ENCODE measurements at regions not wholly inside any gene's neighbourhood (a gene's known extent, or its start where the extent isn't known, plus 50 kb on each side); places are given as distances from the start of the nearest gene placed in this dataset.

GRCh38 chr1:105678334-105678733 lies 1378.1 kb upstream of the PRMT6 start:
- DNase-seq = no peak

- DNase-seq = no peak
Observed at GRCh38 chr1:105684714-105685113, 1371.8 kb upstream of the PRMT6 start.

- no peak for DNase-seq
Observed at GRCh38 chr1:105686026-105686425, 1370.4 kb upstream of the PRMT6 start.

GRCh38 chr1:105686874-105687690 lies 1369.4 kb upstream of the PRMT6 start:
- DNase-seq = no peak

GRCh38 chr1:105700723-105701122 lies 1355.8 kb upstream of the PRMT6 start:
- DNase-seq = no peak

GRCh38 chr1:105724286-105724685 lies 1332.2 kb upstream of the PRMT6 start:
- DNase-seq = no peak

GRCh38 chr1:105730701-105731100 lies 1325.8 kb upstream of the PRMT6 start:
- DNase-seq = no peak

GRCh38 chr1:105736349-105736748 lies 1320.1 kb upstream of the PRMT6 start:
- DNase-seq = no peak

- DNase-seq = no peak
Observed at GRCh38 chr1:105779727-105780126, 1276.7 kb upstream of the PRMT6 start.

- DNase-seq = no peak
Observed at GRCh38 chr1:105785021-105785420, 1271.5 kb upstream of the PRMT6 start.

- DNase-seq = no peak
Observed at GRCh38 chr1:105793536-105794146, 1262.8 kb upstream of the PRMT6 start.

GRCh38 chr1:105795741-105796140 lies 1260.7 kb upstream of the PRMT6 start:
- no peak for DNase-seq

GRCh38 chr1:105830571-105831146 lies 1225.8 kb upstream of the PRMT6 start:
- no peak for DNase-seq

GRCh38 chr1:105838071-105838470 lies 1218.4 kb upstream of the PRMT6 start:
- DNase-seq = no peak

GRCh38 chr1:105865546-105865945 lies 1190.9 kb upstream of the PRMT6 start:
- no peak for DNase-seq

GRCh38 chr1:105872817-105873216 lies 1183.7 kb upstream of the PRMT6 start:
- DNase-seq = no peak

GRCh38 chr1:105874621-105875020 lies 1181.9 kb upstream of the PRMT6 start:
- DNase-seq = no peak

GRCh38 chr1:105886309-105886708 lies 1170.2 kb upstream of the PRMT6 start:
- DNase-seq = no peak

- no peak for DNase-seq
Observed at GRCh38 chr1:105891308-105891707, 1165.2 kb upstream of the PRMT6 start.

- DNase-seq = no peak
Observed at GRCh38 chr1:105894006-105894405, 1162.5 kb upstream of the PRMT6 start.

GRCh38 chr1:105909811-105910210 lies 1146.7 kb upstream of the PRMT6 start:
- no peak for DNase-seq

- DNase-seq = no peak
Observed at GRCh38 chr1:105914403-105914802, 1142.1 kb upstream of the PRMT6 start.

GRCh38 chr1:105934806-105935205 lies 1121.7 kb upstream of the PRMT6 start:
- DNase-seq = no peak

- DNase-seq = no peak
Observed at GRCh38 chr1:105964879-105965278, 1091.6 kb upstream of the PRMT6 start.
